ENCODE measurements at regions not wholly inside any gene's neighbourhood (a gene's known extent, or its start where the extent isn't known, plus 50 kb on each side); places are given as distances from the start of the nearest gene placed in this dataset.

DNA sequence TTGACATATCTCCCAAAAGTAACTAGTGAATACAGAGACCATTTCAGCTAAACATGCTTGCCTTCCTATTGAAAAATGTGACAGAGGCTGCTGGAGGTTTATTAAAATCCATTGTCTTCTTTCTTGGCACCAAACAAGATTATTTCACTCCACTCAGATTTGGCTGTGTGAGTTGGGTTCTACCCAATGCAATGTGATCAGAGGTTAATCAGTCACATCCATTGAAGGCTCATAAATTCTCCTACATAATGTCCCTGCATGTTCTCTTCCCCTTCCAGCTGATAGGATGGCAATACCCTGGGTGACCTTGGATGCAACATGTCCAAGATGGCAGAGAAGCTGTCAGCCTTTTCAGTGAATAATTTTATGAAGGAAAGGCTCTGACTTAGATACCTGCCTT lies 54.5 kb downstream of the TKTL2 start:
- BruUV-seq (replicated peaks), result no TSS peak
- H3K4me3 Mint-ChIP-seq (ENCODE audit: low read depth, unreplicated experiment), result no peak overlapping the region

DNA sequence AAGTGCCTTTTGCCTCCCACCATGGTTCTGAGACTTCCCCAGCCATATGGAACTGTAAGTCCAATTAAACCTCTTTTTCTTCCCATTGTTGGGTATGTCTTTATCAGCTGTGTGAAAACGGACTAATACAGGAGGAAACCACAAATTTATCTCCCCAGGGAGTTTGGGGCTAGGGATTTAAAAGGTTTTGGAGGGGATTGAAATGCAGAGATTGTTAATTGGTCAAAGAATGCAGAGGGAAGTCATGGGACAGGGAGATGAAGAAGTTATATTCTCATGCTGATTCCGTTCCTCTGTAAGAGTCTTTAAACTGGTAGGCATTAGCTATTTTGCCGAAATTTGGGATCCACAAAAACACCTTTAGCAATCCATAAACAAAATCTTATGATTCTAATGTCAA lies 57.9 kb downstream of the TKTL2 start:
- intact Hi-C loops (cut with micrococcal nuclease; ENCODE audit: unreplicated experiment), result no loop called here
- H3K4me3 Mint-ChIP-seq (ENCODE audit: low read depth, unreplicated experiment), result no peak overlapping the region
- TF ChIP-seq, protein P1, sequence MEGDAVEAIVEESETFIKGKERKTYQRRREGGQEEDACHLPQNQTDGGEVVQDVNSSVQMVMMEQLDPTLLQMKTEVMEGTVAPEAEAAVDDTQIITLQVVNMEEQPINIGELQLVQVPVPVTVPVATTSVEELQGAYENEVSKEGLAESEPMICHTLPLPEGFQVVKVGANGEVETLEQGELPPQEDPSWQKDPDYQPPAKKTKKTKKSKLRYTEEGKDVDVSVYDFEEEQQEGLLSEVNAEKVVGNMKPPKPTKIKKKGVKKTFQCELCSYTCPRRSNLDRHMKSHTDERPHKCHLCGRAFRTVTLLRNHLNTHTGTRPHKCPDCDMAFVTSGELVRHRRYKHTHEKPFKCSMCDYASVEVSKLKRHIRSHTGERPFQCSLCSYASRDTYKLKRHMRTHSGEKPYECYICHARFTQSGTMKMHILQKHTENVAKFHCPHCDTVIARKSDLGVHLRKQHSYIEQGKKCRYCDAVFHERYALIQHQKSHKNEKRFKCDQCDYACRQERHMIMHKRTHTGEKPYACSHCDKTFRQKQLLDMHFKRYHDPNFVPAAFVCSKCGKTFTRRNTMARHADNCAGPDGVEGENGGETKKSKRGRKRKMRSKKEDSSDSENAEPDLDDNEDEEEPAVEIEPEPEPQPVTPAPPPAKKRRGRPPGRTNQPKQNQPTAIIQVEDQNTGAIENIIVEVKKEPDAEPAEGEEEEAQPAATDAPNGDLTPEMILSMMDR (IDR thresholded peaks at IDR 0.05; ENCODE audit: unreplicated experiment), result no peak
- H3K36me3 Mint-ChIP-seq (ENCODE audit: insufficient read depth, unreplicated experiment), result no peaks in the 10 kb centered on the region
- H3K9me3 Mint-ChIP-seq (ENCODE audit: low read depth, unreplicated experiment), result no peaks in the 10 kb centered on the region
- BruUV-seq (replicated peaks), result no TSS peak
- no peaks in the 10 kb centered on the region for H3K27me3 Mint-ChIP-seq (ENCODE audit: unreplicated experiment)
- CTCF ChIA-PET, result no interaction called here
- no peak overlapping the region for H3K27ac Mint-ChIP-seq (ENCODE audit: unreplicated experiment)
- no peaks in the 10 kb centered on the region for H3K4me1 Mint-ChIP-seq (ENCODE audit: low read depth, unreplicated experiment)
- no peak for DNase-seq

More for the DNA sequence above, 54.5 kb downstream of the TKTL2 start:
- H3K27me3 Mint-ChIP-seq (ENCODE audit: unreplicated experiment), result no peaks in the 10 kb centered on the region
- no peaks in the 10 kb centered on the region for H3K9me3 Mint-ChIP-seq (ENCODE audit: low read depth, unreplicated experiment)
- DNase-seq, result no peak
- TF ChIP-seq, protein P1 (IDR thresholded peaks at IDR 0.05; ENCODE audit: unreplicated experiment), result no peak
- no peaks in the 10 kb centered on the region for H3K36me3 Mint-ChIP-seq (ENCODE audit: insufficient read depth, unreplicated experiment)
- CTCF ChIA-PET, result no interaction called here
- no peak overlapping the region for H3K27ac Mint-ChIP-seq (ENCODE audit: unreplicated experiment)
- intact Hi-C loops (cut with micrococcal nuclease; ENCODE audit: unreplicated experiment), result no loop called here
- no peaks in the 10 kb centered on the region for H3K4me1 Mint-ChIP-seq (ENCODE audit: low read depth, unreplicated experiment)

DNA sequence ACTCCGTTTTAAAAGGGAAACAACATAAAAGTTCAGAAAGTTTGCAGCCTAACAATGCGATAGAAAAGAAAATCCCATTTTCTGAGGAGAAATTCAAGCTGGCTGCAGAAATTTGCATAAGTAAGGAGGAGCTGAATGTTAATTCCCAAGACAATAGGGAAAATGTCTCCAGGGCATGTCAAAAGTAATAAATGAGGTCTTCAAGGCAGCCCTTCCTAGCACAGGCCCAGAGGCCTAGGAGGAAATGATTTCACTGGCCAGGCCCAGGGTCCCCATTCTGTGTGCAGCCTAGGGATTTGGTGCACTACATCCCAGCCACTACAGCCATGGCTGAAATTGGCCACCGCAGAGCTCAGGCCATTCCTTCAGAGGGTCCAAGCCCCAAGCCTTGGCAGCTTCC lies 59.3 kb downstream of the TKTL2 start:
- no peak overlapping the region for H3K4me3 Mint-ChIP-seq (ENCODE audit: low read depth, unreplicated experiment)
- CTCF ChIA-PET, result no interaction called here
- BruUV-seq (replicated peaks), result no TSS peak
- no peak for DNase-seq
- no peaks in the 10 kb centered on the region for H3K36me3 Mint-ChIP-seq (ENCODE audit: insufficient read depth, unreplicated experiment)
- intact Hi-C loops (cut with micrococcal nuclease; ENCODE audit: unreplicated experiment), result no loop called here
- H3K4me1 Mint-ChIP-seq (ENCODE audit: low read depth, unreplicated experiment), result no peaks in the 10 kb centered on the region
- no peaks in the 10 kb centered on the region for H3K27me3 Mint-ChIP-seq (ENCODE audit: unreplicated experiment)
- H3K27ac Mint-ChIP-seq (ENCODE audit: unreplicated experiment), result no peak overlapping the region
- TF ChIP-seq, protein P1 (IDR thresholded peaks at IDR 0.05; ENCODE audit: unreplicated experiment), result no peak
- no peaks in the 10 kb centered on the region for H3K9me3 Mint-ChIP-seq (ENCODE audit: low read depth, unreplicated experiment)

DNA sequence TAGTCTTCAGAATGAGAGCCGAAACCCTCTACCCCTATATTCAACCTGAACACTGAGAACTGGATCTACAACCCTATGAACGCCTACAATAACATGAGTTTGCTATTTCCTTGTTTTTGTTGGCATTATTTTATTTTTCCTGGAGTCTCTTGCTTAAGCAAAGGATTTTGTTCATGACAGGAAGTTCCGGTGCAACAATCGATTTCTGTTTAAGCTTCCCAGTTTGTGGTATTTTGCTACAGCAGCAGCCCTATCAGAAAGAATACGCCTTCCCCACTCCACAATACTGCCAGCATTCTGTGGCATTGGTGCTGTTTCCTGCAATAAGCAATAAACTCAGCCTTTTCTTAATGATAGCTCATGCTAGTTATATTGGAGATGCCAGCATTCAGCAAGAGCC lies 60.9 kb downstream of the NPY5R start:
- H3K4me1 Mint-ChIP-seq (ENCODE audit: low read depth, unreplicated experiment), result no peaks in the 10 kb centered on the region
- no peaks in the 10 kb centered on the region for H3K9me3 Mint-ChIP-seq (ENCODE audit: low read depth, unreplicated experiment)
- BruUV-seq (replicated peaks), result no TSS peak
- no peaks in the 10 kb centered on the region for H3K27me3 Mint-ChIP-seq (ENCODE audit: unreplicated experiment)
- peaks cover 5% of the 10 kb centered on the region for H3K36me3 Mint-ChIP-seq (ENCODE audit: insufficient read depth, unreplicated experiment)
- TF ChIP-seq, protein P1 (IDR thresholded peaks at IDR 0.05; ENCODE audit: unreplicated experiment), result no peak
- DNase-seq, result peak; percentile 33
- peak overlapping the region; percentile 46 for H3K4me3 Mint-ChIP-seq (ENCODE audit: low read depth, unreplicated experiment)
- CTCF ChIA-PET, result interaction anchor here (1.3 kb wide), 1 partner anchor 16 kb away, joined by 3 read pairs; no protein-coding TSS in a partner anchor
- H3K27ac Mint-ChIP-seq (ENCODE audit: unreplicated experiment), result peak overlapping the region; percentile 87
- intact Hi-C loops (cut with micrococcal nuclease; ENCODE audit: unreplicated experiment), result loop anchor here (5.0 to 10.0 kb wide), 2 partner anchors 60 to 88 kb away; partner anchors contain the start of genes NPY5R and TMA16

Data from Calu3 (cell line).